Superior temporal gyrus (tissue), 1 donor: ENCODE measurements at regions not wholly inside any gene's neighbourhood (a gene's known extent, or its start where the extent isn't known, plus 50 kb on each side); places are given as distances from the start of the nearest gene placed in this dataset.
"Not testable (repeated sequence)": the region's sequence is repeated elsewhere in the genome, so short reads cannot be mapped to it uniquely, and the experiment has no call there.

Experiments
- DNase-seq: peaks from one replicate; pipeline ENCODE4 v3.0.0-alpha.2; 2016; ENCODE audit errors: extremely low spot score

DNA sequence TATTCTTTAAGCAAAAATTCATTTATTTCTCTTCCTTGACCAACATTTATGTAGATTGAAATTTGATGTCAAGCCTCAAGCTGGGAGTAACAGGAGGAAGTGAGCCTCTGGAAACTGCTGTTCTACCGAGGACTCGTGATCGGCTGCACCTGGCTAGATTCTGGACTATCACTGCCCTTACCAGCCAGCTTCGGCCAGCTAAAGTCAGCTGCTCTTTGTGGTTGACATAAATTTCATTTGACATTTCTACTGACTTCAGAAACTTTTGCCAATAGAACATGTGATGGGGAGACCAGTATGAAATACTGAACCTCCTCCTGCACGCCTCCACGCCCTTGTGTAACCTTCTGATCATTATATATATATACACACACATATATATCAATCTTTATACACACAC lies 74.2 kb upstream of the RGPD5 start:
- no peak for DNase-seq

DNA sequence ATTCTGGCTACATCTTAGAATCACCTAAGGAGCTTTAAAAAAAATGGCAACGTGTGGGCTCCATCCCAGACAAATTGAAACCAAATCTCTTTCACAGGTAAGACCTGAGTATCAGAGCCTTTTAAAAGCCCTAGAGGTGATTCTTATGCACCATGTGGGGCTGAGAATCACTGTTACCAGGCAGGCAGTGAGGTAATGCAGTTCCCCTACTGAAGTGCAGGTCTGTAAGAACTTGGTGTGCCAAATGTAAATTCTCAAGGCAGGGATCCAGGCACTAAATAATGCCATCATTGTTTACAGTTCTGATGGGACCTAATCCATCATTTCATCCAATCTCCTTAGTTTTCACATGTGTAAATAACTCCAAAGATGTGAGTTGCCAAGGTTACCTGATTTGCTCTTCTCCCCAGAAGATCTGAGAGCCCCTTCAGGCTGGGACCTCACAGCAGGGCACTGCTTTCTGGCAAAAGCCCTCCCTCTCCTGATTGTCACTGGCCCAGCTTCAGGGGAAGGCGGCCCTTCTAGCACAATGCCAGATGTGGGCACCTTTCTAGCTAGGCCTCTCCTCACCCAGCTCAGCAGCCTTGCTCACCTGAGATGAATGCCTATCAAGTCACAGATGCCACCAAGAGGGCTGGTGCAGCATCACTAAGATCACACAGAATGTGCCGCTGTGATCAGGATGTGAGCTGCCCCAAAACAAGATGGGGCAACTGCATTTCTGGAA lies 73.6 kb upstream of the RGPD5 start:
- DNase-seq: no peak

DNA sequence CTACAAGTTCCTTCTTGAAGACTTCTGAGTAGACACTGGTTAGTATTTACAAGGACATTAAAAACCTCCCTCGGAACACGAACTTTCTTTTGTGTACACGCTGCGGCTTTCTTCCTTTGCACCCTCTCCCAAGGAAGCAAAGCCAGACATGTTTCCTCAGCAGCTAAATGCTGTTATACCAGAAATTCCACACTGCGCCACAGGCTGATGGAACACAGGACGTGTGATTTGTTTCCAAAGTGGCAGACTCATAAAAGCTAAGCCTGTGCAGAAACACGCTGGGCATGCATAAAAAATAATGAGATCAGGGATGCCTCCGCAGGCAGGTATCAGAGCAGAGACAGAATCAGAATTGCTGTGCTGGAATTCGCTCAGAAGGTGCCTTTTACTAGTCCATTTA lies 73.0 kb upstream of the RGPD5 start:
- DNase-seq: no peak

DNA sequence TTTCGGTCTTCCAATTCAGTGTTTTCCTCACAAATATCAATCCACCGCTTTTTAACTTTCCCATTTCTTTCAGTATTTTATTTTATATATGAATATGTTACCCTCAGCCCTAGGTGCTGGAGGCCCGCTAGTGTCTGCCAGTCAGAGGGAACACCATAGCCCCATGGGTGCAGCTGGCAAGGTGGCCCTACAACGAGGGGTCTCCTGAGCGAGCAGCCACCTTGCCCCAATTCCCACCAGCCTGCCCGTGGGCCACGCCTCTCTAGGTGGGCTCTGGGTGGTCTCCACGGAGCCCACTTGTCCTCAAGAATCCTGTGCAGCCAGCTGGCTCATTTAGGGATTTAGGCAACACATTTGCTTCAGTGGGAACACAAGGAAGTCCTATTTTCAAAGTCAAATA lies 72.5 kb upstream of the RGPD5 start:
- no peak for DNase-seq

DNA sequence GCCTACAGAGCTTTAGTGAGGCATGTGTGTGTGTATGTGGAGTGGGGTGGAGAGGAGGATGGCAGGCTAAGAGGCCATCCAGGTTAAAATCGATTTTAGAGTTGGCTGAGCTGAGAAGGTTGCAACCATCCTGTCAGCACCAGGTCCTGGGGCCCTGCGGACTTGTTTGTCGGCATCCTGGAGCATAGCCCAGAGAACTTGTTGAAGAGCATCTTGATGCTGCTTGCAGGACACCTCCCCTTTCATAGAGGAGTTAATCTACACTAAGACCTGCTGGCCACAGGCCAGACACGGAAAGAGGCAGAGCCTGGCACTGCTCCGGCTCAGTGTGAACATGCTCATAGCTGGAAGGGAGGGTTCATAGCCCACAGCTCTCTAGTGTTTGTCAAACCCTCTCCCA lies 72.1 kb upstream of the RGPD5 start:
- DNase-seq: no peak

DNA sequence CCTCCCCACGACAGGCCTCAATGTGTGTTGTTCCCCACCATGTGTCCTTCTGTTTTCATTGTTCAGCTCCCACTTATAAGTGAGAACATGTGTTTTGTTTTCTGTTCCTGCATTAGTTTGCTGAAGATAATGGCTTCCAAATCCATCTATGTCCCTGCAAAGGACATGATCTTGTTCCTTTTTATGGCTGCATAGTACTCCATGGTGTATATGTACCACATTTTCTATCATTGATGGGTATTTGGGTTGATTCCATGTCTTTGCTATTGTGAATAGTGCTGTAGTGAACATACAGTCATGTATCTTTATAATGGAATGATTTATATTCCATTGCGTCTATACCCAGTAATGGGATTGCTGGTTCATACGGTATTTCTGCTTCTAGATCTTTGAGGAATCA lies 71.5 kb upstream of the RGPD5 start:
- not testable (repeated sequence) for DNase-seq

DNA sequence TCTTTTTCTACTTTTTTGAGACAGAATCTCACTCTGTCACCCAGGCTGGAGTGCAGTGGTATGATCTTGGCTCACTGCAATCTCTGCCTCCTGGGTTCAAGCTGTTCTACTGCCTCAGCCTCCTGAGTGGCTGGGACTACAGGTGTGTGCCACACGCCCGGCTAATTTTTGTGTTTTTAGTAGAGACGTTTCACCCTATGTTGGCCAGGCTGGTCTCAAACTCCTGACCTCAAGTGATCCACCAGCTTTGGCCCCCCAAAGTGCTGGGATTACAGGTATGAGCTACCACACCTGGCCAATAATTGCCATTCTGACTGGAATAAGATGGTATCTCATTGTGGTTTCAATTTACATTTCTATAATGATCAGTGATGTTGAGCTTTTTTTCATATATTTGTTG lies 71.0 kb upstream of the RGPD5 start:
- not testable (repeated sequence) for DNase-seq

DNA sequence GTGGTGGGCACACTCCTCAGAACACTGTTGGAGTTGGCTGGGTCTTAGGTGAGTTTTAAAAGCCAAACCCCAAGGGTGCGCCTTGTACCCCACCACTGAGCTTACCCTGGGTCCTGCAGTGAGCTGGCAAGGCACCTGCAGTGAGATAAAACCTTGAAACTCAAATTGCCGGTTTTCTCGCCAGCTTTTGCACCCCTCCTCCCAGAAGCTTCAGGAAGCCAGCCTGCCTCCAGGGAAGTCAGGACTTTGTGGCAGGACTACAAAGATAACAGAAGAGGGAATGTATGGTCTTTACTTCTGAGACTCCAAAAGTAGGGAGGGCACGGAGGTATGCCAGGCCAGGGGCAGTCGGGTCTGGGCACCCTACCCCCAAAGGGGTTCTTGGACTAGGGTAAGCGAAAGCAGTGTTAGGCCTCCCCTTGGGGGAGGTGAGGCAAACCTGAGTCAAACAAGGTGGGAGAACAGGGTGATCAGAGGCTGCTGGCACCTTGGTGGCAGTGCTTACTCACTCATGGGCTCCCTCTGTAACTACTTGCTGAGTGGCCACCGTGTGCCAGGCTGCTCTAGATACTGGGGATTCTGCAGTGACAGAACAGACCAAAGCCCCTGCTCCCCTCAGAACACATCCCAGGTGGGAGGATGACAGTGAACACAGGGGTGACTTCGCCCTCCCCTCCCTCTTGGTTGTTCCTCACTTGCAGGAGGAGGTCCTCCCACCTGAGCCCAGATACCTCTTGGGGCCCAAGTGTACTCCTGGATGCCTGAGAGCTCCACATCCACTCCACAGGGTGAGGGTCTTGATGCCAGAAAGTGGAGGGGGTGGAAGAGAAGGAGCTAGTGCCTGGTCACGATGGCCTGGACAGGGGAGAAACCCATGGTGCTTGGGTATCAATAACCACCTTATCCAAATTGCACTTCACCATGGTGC lies 69.3 kb upstream of the RGPD5 start:
- no peak for DNase-seq

DNA sequence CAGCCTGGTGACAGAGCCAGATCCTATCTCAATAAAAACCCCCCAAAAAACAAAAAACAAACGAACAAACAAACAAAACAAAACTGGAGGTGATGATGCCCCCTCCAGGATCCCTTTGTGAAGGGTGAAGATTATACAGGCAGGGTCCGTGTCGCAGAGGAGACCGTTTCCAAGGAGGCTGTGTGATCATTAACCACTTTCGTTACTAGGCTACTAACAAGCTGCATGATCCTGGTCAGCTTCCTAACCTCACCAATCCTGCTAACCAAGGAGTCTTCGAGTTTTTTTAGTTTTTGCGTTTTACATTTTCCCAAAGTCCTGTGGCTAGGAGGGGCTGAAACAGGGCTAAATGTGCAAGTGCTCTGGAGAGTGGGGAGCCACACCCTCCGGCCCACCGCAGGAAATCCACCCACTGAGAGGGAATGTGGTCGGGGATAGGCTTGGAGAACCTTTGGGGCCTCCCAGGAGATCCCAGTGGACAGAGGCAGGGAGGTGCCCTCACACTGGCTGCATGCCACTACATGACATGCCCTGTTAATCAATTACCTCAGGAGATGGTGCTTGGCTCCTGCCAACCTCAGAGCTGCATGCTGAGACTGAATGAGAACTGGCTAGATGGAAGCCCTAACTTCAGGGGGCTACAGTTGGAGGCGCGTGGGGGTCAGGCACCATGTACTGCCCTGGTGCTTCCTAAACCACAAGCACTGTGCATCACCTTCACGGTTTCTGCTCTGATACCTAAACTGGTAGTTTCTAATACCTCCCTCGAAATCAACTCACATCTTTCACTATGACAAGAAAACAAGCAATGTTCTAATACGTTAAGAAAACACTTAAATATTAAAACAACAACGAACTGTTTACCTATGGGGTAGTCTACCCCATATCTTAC lies 67.5 kb upstream of the RGPD5 start:
- no peak for DNase-seq

DNA sequence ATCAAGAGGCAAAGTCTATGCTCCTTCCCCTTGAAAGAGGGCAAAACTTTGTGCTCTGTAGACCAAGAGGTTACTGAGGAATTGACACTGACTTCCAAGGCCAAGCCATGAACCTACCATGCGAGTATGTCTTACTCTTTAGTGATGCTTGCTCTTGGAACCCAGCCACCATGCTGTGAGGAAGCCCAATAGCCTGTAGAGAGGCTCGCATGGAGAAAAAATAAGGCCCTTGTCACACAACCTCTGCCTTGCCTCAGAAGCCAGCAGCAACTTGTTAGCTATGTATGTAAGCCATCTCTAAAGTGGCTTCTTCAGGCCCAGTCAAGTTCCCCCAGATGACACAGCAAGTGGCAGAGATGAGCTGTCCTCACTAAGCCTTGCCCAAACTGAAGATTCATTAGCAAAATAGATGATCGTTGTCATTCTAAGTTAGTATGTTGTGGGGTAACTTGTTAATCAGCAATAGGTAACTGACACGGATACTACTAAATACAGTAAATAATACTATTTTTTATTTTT lies 66.1 kb upstream of the RGPD5 start:
- DNase-seq: no peak

DNA sequence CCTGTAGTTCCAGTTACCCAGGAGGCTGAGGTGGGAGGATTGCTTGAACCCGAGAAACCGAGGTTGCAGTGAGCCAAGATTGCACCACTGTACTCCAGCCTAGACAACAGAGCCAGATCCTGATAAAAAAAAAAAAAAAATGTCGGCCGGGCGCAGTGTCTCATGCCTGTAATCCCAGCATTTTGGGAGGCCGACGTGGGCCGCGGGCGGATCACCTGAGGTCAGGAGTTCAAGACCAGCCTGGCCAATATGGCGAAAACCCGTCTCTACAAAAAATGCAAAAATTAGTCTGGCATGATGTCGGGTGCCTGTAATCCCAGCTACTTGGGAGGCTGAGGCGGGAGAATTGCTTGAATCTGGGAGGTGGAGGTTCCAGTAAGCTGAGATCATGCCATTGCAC lies 60.4 kb upstream of the RGPD5 start:
- not testable (repeated sequence) for DNase-seq

DNA sequence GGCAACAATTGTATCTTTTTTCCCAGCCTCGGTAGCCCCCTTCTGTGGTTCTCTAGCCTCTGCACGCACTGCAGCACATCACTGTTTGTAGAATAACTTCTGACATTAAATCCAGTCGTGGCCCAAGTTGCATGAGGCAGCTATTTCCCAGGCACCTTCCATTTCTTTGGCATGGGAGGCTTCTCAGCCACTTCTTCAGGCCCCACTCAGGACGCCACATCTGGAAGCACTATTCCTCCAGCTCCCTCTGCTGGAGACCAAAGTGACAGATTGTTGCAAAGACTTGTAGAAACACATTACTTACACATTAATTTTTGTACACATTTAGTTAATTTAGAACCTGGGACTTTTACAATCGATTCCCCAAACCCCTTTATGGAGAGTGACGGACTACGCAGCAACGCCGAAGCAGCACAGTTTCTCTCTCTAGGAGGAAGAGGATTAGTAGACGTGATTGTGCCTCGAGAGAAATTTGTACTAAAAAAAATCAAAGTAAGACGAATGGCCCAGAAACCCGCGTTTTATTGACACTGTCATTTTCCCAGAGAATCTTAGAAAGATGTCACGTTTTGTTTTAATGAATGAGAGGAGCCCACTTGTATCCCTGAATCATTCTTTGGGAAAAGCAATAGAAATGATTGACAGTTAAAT lies 57.8 kb upstream of the RGPD5 start:
- peak; percentile 80 for DNase-seq
